ENCODE measurements at regions not wholly inside any gene's neighbourhood (a gene's known extent, or its start where the extent isn't known, plus 50 kb on each side); places are given as distances from the start of the nearest gene placed in this dataset.
"Not testable (repeated sequence)": the region's sequence is repeated elsewhere in the genome, so short reads cannot be mapped to it uniquely, and the experiment has no call there.

DNA sequence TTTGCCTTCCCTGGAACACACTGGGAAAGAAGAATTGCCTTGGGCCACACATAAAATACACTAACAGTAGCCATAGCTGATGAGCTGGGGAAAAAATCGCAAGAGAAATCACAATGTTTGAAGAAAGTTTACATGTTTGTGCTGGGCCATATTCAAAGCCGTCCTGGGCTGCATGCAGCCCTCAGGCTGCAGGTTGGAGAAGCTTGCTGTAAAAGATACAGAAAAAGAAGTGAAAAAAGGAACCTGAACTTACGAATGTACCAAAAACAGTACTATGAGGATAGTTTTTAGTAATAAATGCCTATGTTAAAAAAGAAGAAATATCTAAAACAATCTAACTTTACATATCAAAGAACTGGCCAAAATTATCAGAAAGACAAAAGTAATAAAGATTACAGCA, 82.1 kb downstream of the UGT2B28 start:
- DNase-seq: no peak
- Mint-ChIP-seq H3K27me3 (ENCODE audit: insufficient read depth, unreplicated experiment) (peaks cover 3% of the 10 kb centered on the region), H3K27ac (ENCODE audit: unreplicated experiment) (no peak overlapping the region), H3K4me1 (ENCODE audit: low read depth, unreplicated experiment) (no peaks in the 10 kb centered on the region), H3K9me3 (ENCODE audit: unreplicated experiment) (no peaks in the 10 kb centered on the region), H3K4me3 (ENCODE audit: unreplicated experiment) (no peak overlapping the region), H3K36me3 (ENCODE audit: insufficient read depth, unreplicated experiment) (no peaks in the 10 kb centered on the region)
- Histone ChIP-seq H3K9me3 (no peaks in the 10 kb centered on the region), H3K27me3 (replicated peaks; ENCODE audit: control insufficient read depth, insufficient read depth, low read length) (no peaks in the 10 kb centered on the region), H3K4me1 (no peaks in the 10 kb centered on the region), H3K4me3 (ENCODE audit: low read depth, low read length) (no peak overlapping the region), H3K36me3 (ENCODE audit: control insufficient read depth, insufficient read depth, low read length) (no peaks in the 10 kb centered on the region)
- TF ChIP-seq, protein P1, sequence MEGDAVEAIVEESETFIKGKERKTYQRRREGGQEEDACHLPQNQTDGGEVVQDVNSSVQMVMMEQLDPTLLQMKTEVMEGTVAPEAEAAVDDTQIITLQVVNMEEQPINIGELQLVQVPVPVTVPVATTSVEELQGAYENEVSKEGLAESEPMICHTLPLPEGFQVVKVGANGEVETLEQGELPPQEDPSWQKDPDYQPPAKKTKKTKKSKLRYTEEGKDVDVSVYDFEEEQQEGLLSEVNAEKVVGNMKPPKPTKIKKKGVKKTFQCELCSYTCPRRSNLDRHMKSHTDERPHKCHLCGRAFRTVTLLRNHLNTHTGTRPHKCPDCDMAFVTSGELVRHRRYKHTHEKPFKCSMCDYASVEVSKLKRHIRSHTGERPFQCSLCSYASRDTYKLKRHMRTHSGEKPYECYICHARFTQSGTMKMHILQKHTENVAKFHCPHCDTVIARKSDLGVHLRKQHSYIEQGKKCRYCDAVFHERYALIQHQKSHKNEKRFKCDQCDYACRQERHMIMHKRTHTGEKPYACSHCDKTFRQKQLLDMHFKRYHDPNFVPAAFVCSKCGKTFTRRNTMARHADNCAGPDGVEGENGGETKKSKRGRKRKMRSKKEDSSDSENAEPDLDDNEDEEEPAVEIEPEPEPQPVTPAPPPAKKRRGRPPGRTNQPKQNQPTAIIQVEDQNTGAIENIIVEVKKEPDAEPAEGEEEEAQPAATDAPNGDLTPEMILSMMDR (IDR thresholded peaks at IDR 0.05; ENCODE audit: insufficient read depth in 1 of 2, low read depth in 1 of 2, low read length in 1 of 2, severe bottlenecking in 1 of 2, unreplicated experiment in 1 of 2): no peak
- ChIA-PET CTCF (interaction anchor here (0.7 kb wide), 1 partner anchor 461 kb away, joined by 4 read pairs; no protein-coding TSS in a partner anchor), POLR2A (no interaction called here)
- intact Hi-C loops (cut with micrococcal nuclease; ENCODE audit: unreplicated experiment): no loop called here
- BruUV-seq (replicated peaks): no TSS peak

- H3K9me3 ChIP-seq; H3K4me1 ChIP-seq; BruUV-seq (replicated peaks); DNase-seq; H3K9me3 Mint-ChIP-seq (ENCODE audit: unreplicated experiment); H3K27ac Mint-ChIP-seq (ENCODE audit: unreplicated experiment); H3K36me3 ChIP-seq (ENCODE audit: control insufficient read depth, insufficient read depth, low read length); H3K4me1 Mint-ChIP-seq (ENCODE audit: low read depth, unreplicated experiment); H3K4me3 ChIP-seq (ENCODE audit: low read depth, low read length); CTCF ChIA-PET; H3K27me3 ChIP-seq (replicated peaks; ENCODE audit: control insufficient read depth, insufficient read depth, low read length); intact Hi-C loops (cut with micrococcal nuclease; ENCODE audit: unreplicated experiment); H3K4me3 Mint-ChIP-seq (ENCODE audit: unreplicated experiment); H3K36me3 Mint-ChIP-seq (ENCODE audit: insufficient read depth, unreplicated experiment); H3K27me3 Mint-ChIP-seq (ENCODE audit: insufficient read depth, unreplicated experiment); POLR2A ChIA-PET: not testable (repeated sequence)
These were observed 87.4 kb downstream of the UGT2B28 start for GRCh38 chr4:69367664-69368063.

- POLR2A ChIA-PET: no interaction called here
- Mint-ChIP-seq H3K27me3 (ENCODE audit: insufficient read depth, unreplicated experiment) (no peaks in the 10 kb centered on the region), H3K4me1 (ENCODE audit: low read depth, unreplicated experiment) (no peaks in the 10 kb centered on the region), H3K4me3 (ENCODE audit: unreplicated experiment) (no peak overlapping the region), H3K9me3 (ENCODE audit: unreplicated experiment) (no peaks in the 10 kb centered on the region), H3K27ac (ENCODE audit: unreplicated experiment) (no peak overlapping the region), H3K36me3 (ENCODE audit: insufficient read depth, unreplicated experiment) (no peaks in the 10 kb centered on the region)
- intact Hi-C loops (cut with micrococcal nuclease; ENCODE audit: unreplicated experiment): no loop called here
- TF ChIP-seq, protein P1 (IDR thresholded peaks at IDR 0.05; ENCODE audit: insufficient read depth in 1 of 2, low read depth in 1 of 2, low read length in 1 of 2, severe bottlenecking in 1 of 2, unreplicated experiment in 1 of 2): no peak
- DNase-seq: no peak
- Histone ChIP-seq H3K27me3 (replicated peaks; ENCODE audit: control insufficient read depth, insufficient read depth, low read length) (no peaks in the 10 kb centered on the region), H3K36me3 (ENCODE audit: control insufficient read depth, insufficient read depth, low read length) (no peaks in the 10 kb centered on the region), H3K9me3 (no peaks in the 10 kb centered on the region), H3K4me3 (ENCODE audit: low read depth, low read length) (no peak overlapping the region), H3K4me1 (no peaks in the 10 kb centered on the region)
- no TSS peak for BruUV-seq (replicated peaks)
- CTCF ChIA-PET: no interaction called here
These were observed 96.2 kb downstream of the UGT2B28 start for GRCh38 chr4:69376450-69376849.

- H3K27me3 Mint-ChIP-seq (ENCODE audit: insufficient read depth, unreplicated experiment): no peaks in the 10 kb centered on the region
- H3K36me3 Mint-ChIP-seq (ENCODE audit: insufficient read depth, unreplicated experiment): no peaks in the 10 kb centered on the region
- peaks cover 6% of the 10 kb centered on the region for H3K9me3 Mint-ChIP-seq (ENCODE audit: unreplicated experiment)
- DNase-seq: no peak
- H3K36me3 ChIP-seq (ENCODE audit: control insufficient read depth, insufficient read depth, low read length): no peaks in the 10 kb centered on the region
- H3K9me3 ChIP-seq: no peaks in the 10 kb centered on the region
- CTCF ChIA-PET: no interaction called here
- no peaks in the 10 kb centered on the region for H3K4me1 Mint-ChIP-seq (ENCODE audit: low read depth, unreplicated experiment)
- no peaks in the 10 kb centered on the region for H3K4me1 ChIP-seq
- H3K4me3 ChIP-seq (ENCODE audit: low read depth, low read length): no peak overlapping the region
- POLR2A ChIA-PET: no interaction called here
- no peaks in the 10 kb centered on the region for H3K27me3 ChIP-seq (replicated peaks; ENCODE audit: control insufficient read depth, insufficient read depth, low read length)
- BruUV-seq (replicated peaks): no TSS peak
- intact Hi-C loops (cut with micrococcal nuclease; ENCODE audit: unreplicated experiment): no loop called here
- H3K4me3 Mint-ChIP-seq (ENCODE audit: unreplicated experiment): no peak overlapping the region
- TF ChIP-seq, protein P1 (IDR thresholded peaks at IDR 0.05; ENCODE audit: insufficient read depth in 1 of 2, low read depth in 1 of 2, low read length in 1 of 2, severe bottlenecking in 1 of 2, unreplicated experiment in 1 of 2): no peak
- H3K27ac Mint-ChIP-seq (ENCODE audit: unreplicated experiment): no peak overlapping the region
These were observed 97.3 kb downstream of the UGT2B28 start for GRCh38 chr4:69377562-69377961.

Data from Caco-2 (cell line).